Body of pancreas (tissue), 4 donors: ENCODE measurements at regions not wholly inside any gene's neighbourhood (a gene's known extent, or its start where the extent isn't known, plus 50 kb on each side); places are given as distances from the start of the nearest gene placed in this dataset.

Experiments
- ATAC-seq: fragments of 150-250 bp; one replicate; pipeline ENCODE4 v1.9.1; 2016
- DNase-seq, 4 donors: peaks; one replicate each; pipeline ENCODE4 v3.0.0-alpha.2; 2019
- H3K27ac ChIP-seq, 4 donors: fragments of 200-600 bp; sonication (generic); 1 replicate in 3 of 4; 2 replicates in 1 of 4; pipeline versions ENCODE4 v1.5.1 to v1.6.1; 2016 to 2019; ENCODE audit warnings: mild to moderate bottlenecking in 1 of 4, mixed read lengths in 1 of 4, moderate library complexity in 1 of 4
- H3K27me3 ChIP-seq, 2 donors: fragments of 200-600 bp; sonication (generic); one replicate each; pipeline ENCODE4 v1.6.0; 2016; ENCODE audit warnings: mild to moderate bottlenecking in 1 of 2
- H3K36me3 ChIP-seq, 2 donors: fragments of 200-600 bp; sonication (generic); replicated peaks in 1 of 2; 2 replicates each; pipeline ENCODE4 v1.5.1; 2016; ENCODE audit warnings: low read depth in 2 of 2; ENCODE audit not compliant: insufficient read depth in 1 of 2
- H3K4me1 ChIP-seq: fragments of 200-600 bp; sonication (generic); one replicate; pipeline ENCODE4 v1.6.0; 2016
- H3K4me3 ChIP-seq, 2 donors: fragments of 200-600 bp; sonication (generic); 1 replicate in 1 of 2; 2 replicates in 1 of 2; pipeline ENCODE4 v1.5.1; 2016 to 2019
- H3K9me3 ChIP-seq, 3 donors: fragments of 200-600 bp; sonication (generic); 1 replicate in 2 of 3; 2 replicates in 1 of 3; pipeline ENCODE4 v1.5.1; 2016
- POLR2A ChIP-seq, 3 donors: fragments of 450-650 bp; IDR thresholded peaks; one replicate each; pipeline ENCODE4 v1.6.1; 2016; ENCODE audit warnings: antibody characterized with exemption in 3 of 3, mild to moderate bottlenecking in 2 of 3
- WGBS, 2 donors: methylation state at CpG; one replicate each; pipeline ENCODE4 v1.1.5; 2017; 5-methylcytosine and 5-hydroxymethylcytosine counted together
- intact Hi-C: fragments of 100-400 bp; cut with DNase I; formaldehyde crosslinking; loops from one replicate; pipeline ENCODE4 v1.15.1; 2023
- TF ChIP-seq, protein P1 (sequence below), 7 experiments: fragments of 450-650 bp in 4 of 7; fragments of 200-600 bp in 3 of 7; sonication (generic) in 3 of 7; IDR thresholded peaks; one replicate each; pipeline ENCODE4 v1.5.1; 2016 to 2019; ENCODE audit warnings: antibody characterized with exemption in 7 of 7

DNA sequence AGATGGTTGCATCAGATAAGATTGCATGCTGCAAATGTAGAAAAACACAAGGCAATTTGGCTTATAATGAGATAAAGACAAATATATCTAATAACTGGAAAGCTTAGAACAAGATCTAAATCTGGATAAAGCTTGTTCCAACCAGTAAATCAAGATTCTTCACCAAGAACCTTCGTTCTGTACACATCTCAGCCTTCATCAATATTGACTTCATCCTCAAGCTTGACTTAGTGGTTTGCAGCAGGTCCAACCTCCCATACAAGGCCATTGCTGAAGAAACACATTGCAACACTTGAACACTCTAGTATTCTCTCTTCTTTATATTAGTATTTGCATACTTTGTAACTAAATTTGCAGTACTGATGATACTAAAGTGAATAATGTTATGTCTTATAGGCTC lies 407.6 kb downstream of the TLL1 start:
- Histone ChIP-seq H3K27me3 (no peaks in the 10 kb centered on the region), H3K4me3 (no peak overlapping the region), H3K36me3 (no peaks in the 10 kb centered on the region), H3K4me1 (no peaks in the 10 kb centered on the region), H3K27ac (no peak overlapping the region), H3K9me3 (no peaks in the 10 kb centered on the region)
- TF ChIP-seq, protein P1, sequence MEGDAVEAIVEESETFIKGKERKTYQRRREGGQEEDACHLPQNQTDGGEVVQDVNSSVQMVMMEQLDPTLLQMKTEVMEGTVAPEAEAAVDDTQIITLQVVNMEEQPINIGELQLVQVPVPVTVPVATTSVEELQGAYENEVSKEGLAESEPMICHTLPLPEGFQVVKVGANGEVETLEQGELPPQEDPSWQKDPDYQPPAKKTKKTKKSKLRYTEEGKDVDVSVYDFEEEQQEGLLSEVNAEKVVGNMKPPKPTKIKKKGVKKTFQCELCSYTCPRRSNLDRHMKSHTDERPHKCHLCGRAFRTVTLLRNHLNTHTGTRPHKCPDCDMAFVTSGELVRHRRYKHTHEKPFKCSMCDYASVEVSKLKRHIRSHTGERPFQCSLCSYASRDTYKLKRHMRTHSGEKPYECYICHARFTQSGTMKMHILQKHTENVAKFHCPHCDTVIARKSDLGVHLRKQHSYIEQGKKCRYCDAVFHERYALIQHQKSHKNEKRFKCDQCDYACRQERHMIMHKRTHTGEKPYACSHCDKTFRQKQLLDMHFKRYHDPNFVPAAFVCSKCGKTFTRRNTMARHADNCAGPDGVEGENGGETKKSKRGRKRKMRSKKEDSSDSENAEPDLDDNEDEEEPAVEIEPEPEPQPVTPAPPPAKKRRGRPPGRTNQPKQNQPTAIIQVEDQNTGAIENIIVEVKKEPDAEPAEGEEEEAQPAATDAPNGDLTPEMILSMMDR (IDR thresholded peaks at IDR 0.05), result no peak
- no peak for TF ChIP-seq POLR2A (IDR thresholded peaks at IDR 0.05)
- intact Hi-C loops, result no loop called here
- DNase-seq (no peak), ATAC-seq (no peak)
- WGBS, 2 donors, result 15 to 23% methylated on average over 1 of the region's 1 CpG

DNA sequence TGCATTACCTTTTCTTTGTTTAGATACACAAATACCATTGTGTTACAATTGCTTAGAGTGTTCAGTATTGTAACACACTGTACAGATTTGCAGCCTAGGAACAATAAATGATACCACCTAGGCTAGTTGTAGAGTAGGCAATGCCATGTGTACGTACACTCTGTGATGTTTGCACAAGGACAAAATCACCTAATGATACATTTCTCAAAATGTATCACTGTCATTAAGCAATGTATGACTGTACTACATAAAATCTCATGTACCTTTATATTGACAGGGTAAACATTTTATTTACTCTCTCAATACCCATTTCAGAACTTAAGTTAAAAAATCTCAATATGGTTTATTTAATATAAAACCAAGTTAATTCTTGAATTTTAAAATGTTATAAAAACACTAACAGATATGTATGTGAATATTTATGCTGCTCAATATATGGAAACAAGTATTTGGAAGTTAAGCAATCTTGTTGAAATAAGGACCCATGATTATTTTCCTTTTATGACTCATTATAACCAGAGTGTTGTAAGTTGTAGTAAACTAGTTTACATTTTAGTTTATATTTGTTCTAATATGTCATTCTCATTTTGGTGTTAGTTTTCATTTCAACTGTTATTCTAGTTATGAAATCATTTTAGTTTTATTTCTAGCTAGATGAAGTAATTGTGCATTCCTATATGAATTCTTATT lies 409.2 kb downstream of the TLL1 start:
- intact Hi-C loops, result no loop called here
- WGBS, 2 donors, result 0% methylated on average over 1 of the region's 1 CpG

DNA sequence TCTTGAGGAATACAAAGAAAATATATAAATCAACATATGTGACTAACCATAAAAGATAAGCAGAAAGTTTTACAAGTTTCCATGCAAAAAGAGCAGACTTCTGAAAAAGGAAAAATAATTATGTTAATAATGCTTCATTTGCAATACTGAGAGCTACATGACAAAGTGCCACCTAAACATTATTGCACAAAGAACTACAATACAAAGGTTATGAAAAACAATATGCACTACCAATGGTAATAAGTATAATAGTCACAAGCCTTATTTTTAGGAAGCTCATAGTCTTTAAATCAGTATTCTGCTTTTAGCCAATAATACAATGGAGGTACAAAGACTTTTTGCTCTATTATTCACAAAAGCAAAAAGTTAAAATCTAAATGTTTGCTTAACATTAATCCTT lies 411.2 kb downstream of the TLL1 start:
- ATAC-seq (no peak), DNase-seq (no peak)
- Histone ChIP-seq H3K9me3 (no peaks in the 10 kb centered on the region), H3K4me1 (no peaks in the 10 kb centered on the region), H3K27ac (no peak overlapping the region), H3K27me3 (no peaks in the 10 kb centered on the region), H3K36me3 (no peaks in the 10 kb centered on the region), H3K4me3 (no peak overlapping the region)
- no peak for TF ChIP-seq POLR2A (IDR thresholded peaks at IDR 0.05)
- TF ChIP-seq, protein P1 (IDR thresholded peaks at IDR 0.05), result no peak
- intact Hi-C loops, result no loop called here

More for the DNA sequence above, 409.2 kb downstream of the TLL1 start:
- H3K4me1 ChIP-seq, result no peaks in the 10 kb centered on the region
- H3K4me3 ChIP-seq, result no peak overlapping the region
- H3K27ac ChIP-seq, result no peak overlapping the region
- H3K9me3 ChIP-seq, result no peaks in the 10 kb centered on the region
- no peaks in the 10 kb centered on the region for H3K36me3 ChIP-seq
- ATAC-seq (no peak), DNase-seq (no peak)
- TF ChIP-seq, protein P1 (IDR thresholded peaks at IDR 0.05), result no peak
- TF ChIP-seq POLR2A (IDR thresholded peaks at IDR 0.05), result no peak
- no peaks in the 10 kb centered on the region for H3K27me3 ChIP-seq

DNA sequence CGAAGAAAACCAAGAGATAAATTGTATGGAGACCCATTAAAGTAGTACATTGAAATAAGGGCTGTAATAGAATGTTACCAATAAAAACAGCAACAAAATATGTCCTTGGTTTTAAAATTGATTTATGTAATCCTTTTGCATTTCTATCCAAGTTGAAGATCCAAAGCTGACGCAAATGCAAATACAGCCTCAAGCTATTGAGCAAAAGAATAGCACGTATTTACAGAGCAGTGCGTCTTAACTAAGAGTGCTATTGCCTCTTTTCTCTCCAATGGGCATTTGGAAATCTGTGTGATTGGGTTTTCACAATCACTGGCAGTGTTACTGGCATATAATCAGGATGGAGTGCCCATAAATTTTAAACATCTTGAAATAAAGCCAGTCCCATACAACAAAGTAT lies 417.4 kb downstream of the TLL1 start:
- H3K27ac ChIP-seq, result no peak overlapping the region
- H3K27me3 ChIP-seq, result no peaks in the 10 kb centered on the region
- WGBS, 2 donors, result 45 to 51% methylated on average over 4 of the region's 4 CpGs
- intact Hi-C loops, result no loop called here
- H3K9me3 ChIP-seq, result no peaks in the 10 kb centered on the region
- no peaks in the 10 kb centered on the region for H3K36me3 ChIP-seq
- ATAC-seq (no peak), DNase-seq (no peak)
- no peak for TF ChIP-seq POLR2A (IDR thresholded peaks at IDR 0.05)
- TF ChIP-seq, protein P1 (IDR thresholded peaks at IDR 0.05), result no peak
- no peaks in the 10 kb centered on the region for H3K4me1 ChIP-seq
- H3K4me3 ChIP-seq, result no peak overlapping the region

DNA sequence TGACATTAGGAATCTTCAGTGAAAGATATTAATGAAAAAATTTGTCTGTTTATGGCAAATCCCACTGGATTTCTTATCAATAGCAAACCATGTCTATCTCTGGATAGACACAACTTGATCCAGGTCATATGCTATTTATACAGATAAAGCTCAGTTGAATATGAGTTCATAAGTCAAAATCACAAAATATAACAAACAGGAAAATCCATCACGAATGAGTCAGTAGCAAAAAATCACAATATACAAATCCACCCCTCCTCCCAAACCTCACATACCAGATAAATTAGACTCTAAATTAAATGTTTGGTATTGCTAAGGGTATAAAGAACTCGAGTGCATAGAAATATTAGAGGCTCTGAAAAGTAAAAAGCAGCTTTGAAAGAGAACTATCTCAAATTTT lies 420.5 kb downstream of the TLL1 start:
- Histone ChIP-seq H3K9me3 (no peaks in the 10 kb centered on the region), H3K4me3 (no peak overlapping the region), H3K4me1 (no peaks in the 10 kb centered on the region), H3K27ac (no peak overlapping the region), H3K36me3 (no peaks in the 10 kb centered on the region), H3K27me3 (no peaks in the 10 kb centered on the region)
- WGBS, 2 donors, result 30 to 36% methylated on average over 2 of the region's 2 CpGs
- no peak for DNase-seq
- intact Hi-C loops, result no loop called here
- TF ChIP-seq, protein P1 (IDR thresholded peaks at IDR 0.05), result no peak
- TF ChIP-seq POLR2A (IDR thresholded peaks at IDR 0.05), result no peak
- no peak for ATAC-seq
